Panc1 (cell line): ENCODE measurements at regions not wholly inside any gene's neighbourhood (a gene's known extent, or its start where the extent isn't known, plus 50 kb on each side); places are given as distances from the start of the nearest gene placed in this dataset.

Experiments
- CTCF ChIP-seq: fragments of 450-650 bp; IDR thresholded peaks from 2 replicates; pipeline ENCODE4 v1.5.1; 2017; ENCODE audit warnings: mild to moderate bottlenecking
- POLR2AphosphoS5 ChIP-seq: IDR thresholded peaks from 2 replicates; pipeline ENCODE4 v1.6.1; 2012; ENCODE audit warnings: mild to moderate bottlenecking, low read depth, low read length, moderate library complexity
- TF ChIP-seq, protein P1 (sequence below), 2 experiments: IDR thresholded peaks; 2 replicates each; pipeline ENCODE4 v1.6.1; 2011 to 2012; ENCODE audit warnings: low read depth in 2 of 2, control low read depth in 1 of 2, low read length in 1 of 2, mild to moderate bottlenecking in 1 of 2, moderate library complexity in 1 of 2; ENCODE audit not compliant: insufficient read depth in 1 of 2

DNA sequence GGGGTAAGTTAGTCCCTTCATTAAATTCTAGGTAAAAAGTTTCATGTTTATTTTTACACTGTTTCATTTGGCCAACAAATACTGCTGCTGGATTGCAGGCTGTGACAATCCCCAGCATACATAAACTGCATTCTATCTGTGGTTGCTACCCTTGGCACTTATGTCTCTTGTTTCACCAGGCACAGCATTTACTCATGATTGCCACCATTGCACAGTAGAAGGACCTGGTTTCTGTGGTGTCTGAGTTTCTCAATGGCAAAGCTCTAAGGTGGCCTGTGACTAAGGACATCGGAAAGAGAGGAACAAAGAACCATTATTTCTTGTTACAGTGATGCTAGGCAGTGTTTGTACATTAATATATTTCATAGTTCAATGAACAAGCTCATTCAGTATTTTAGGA, 878.4 kb upstream of the NEGR1 start:
- TF ChIP-seq CTCF (no peak), POLR2AphosphoS5 (no peak)
- TF ChIP-seq, protein P1, sequence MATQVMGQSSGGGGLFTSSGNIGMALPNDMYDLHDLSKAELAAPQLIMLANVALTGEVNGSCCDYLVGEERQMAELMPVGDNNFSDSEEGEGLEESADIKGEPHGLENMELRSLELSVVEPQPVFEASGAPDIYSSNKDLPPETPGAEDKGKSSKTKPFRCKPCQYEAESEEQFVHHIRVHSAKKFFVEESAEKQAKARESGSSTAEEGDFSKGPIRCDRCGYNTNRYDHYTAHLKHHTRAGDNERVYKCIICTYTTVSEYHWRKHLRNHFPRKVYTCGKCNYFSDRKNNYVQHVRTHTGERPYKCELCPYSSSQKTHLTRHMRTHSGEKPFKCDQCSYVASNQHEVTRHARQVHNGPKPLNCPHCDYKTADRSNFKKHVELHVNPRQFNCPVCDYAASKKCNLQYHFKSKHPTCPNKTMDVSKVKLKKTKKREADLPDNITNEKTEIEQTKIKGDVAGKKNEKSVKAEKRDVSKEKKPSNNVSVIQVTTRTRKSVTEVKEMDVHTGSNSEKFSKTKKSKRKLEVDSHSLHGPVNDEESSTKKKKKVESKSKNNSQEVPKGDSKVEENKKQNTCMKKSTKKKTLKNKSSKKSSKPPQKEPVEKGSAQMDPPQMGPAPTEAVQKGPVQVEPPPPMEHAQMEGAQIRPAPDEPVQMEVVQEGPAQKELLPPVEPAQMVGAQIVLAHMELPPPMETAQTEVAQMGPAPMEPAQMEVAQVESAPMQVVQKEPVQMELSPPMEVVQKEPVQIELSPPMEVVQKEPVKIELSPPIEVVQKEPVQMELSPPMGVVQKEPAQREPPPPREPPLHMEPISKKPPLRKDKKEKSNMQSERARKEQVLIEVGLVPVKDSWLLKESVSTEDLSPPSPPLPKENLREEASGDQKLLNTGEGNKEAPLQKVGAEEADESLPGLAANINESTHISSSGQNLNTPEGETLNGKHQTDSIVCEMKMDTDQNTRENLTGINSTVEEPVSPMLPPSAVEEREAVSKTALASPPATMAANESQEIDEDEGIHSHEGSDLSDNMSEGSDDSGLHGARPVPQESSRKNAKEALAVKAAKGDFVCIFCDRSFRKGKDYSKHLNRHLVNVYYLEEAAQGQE (IDR thresholded peaks at IDR 0.05; ENCODE audit: insufficient read depth in 1 of 2, low read depth in 2 of 2, low read length in 1 of 2): no peak
